LNCaP clone FGC (cell line): ENCODE measurements at regions not wholly inside any gene's neighbourhood (a gene's known extent, or its start where the extent isn't known, plus 50 kb on each side); places are given as distances from the start of the nearest gene placed in this dataset.

Experiments
- DNase-seq: peaks from one replicate; pipeline ENCODE4 v3.0.0-alpha.2; 2011; ENCODE audit warnings: low read depth
- H3K4me3 ChIP-seq: 2 replicates; pipeline ENCODE4 v1.5.1; 2011; ENCODE audit warnings: mild to moderate bottlenecking, low read depth, low read length, control low read depth
- TF ChIP-seq, protein P1 (sequence below): IDR thresholded peaks from 2 replicates; pipeline ENCODE4 v1.5.1; 2012; ENCODE audit warnings: mild to moderate bottlenecking; ENCODE audit not compliant: control insufficient read depth, insufficient read depth; ENCODE audit errors: extremely low read depth

DNA sequence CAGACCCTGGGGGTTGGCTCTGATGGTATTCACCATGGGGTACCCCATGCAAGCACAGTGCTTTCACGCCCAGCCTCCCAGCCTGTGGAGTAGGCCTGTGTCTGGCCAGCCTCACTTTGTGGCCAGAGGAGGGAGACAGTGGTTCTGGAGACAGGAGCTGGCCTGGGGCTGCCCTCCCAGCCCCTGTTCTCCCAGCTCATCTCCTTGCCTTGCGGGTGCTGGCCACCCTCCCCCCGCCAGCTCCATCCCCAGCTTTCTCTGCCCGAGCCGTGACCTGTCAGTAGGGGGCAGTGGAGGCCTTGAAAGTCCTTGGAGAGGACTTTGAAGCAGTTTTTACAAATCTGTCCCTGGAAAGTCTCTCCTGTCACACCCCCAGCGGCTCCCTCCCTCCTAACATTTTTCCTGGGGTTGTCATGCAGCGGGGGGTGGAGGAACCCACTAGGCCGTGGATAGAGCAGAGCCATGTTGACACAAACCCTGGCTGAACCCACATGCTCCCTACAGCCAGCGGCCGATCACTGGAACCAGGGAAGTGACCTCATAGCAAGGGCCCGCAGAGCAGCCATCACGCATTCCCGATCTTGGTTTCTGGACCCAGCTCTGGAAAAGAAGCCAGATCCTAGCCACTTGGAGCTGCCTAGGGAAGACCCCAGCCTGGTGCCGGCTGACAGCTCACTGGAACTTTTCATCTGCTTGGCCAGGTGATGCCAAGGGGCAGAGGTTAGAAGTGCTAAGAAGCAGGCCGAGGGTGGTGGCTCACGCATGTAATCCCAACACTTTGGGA is 289.4 kb downstream of the SEC14L1 start:
- TF ChIP-seq, protein P1, sequence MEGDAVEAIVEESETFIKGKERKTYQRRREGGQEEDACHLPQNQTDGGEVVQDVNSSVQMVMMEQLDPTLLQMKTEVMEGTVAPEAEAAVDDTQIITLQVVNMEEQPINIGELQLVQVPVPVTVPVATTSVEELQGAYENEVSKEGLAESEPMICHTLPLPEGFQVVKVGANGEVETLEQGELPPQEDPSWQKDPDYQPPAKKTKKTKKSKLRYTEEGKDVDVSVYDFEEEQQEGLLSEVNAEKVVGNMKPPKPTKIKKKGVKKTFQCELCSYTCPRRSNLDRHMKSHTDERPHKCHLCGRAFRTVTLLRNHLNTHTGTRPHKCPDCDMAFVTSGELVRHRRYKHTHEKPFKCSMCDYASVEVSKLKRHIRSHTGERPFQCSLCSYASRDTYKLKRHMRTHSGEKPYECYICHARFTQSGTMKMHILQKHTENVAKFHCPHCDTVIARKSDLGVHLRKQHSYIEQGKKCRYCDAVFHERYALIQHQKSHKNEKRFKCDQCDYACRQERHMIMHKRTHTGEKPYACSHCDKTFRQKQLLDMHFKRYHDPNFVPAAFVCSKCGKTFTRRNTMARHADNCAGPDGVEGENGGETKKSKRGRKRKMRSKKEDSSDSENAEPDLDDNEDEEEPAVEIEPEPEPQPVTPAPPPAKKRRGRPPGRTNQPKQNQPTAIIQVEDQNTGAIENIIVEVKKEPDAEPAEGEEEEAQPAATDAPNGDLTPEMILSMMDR, result peak; percentile 85
- H3K4me3 ChIP-seq, result no peak overlapping the region

DNA sequence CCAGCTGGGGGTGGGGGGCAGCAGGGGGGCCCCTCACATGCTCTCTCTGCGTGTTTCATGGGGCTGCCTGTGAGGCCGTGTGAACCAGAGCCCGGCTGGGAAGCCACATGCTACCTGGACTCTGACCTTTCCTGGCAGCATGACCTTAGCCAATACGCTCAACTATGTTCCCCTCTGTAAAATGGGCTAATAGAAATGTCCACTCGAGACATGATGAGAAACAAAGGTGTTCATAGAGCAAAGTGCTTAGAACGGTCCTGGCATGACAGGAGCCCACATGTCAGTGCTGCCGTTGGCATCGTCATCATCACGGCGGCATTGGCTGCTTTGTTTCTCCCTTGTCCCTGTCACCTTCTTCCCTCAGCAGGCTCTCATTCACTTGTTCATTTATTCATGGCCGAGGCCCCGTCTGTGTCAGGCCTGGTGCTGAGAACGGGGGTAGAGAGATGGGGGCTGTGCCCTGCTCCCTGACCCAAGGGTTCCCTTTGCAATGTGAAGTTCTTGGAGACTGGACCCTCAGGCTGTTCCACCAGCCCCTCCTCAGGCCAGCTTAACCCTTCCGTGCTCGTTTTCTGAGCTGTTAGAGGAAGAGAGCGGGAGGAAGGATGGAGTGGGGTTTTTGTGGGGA is 291.4 kb downstream of the SEC14L1 start:
- TF ChIP-seq, protein P1, result no peak
- no peak overlapping the region for H3K4me3 ChIP-seq
- DNase-seq, result no peak

More for the DNA sequence above, 289.4 kb downstream of the SEC14L1 start:
- no peak for DNase-seq

DNA sequence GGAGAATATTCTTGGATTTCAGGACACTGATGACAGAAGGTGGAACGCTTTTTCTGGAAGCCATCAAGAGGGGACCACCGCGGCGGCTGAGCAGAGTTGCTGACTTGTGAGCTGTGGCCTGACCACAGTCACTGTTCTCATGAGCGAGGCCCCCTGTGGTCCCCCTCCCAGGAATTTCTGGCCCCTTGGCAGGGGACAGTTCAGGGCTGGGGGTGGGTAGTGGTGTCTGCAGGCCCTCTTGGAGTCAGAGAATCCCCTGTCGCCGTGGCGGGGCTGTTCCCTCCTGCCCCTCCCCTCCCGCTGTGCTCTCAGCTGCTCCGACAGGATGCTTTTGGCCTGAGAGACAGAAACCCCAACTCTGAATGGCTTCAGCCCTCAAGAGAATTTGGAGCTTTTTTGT is 292.0 kb downstream of the SEC14L1 start:
- TF ChIP-seq, protein P1, result no peak
- no peak overlapping the region for H3K4me3 ChIP-seq

DNA sequence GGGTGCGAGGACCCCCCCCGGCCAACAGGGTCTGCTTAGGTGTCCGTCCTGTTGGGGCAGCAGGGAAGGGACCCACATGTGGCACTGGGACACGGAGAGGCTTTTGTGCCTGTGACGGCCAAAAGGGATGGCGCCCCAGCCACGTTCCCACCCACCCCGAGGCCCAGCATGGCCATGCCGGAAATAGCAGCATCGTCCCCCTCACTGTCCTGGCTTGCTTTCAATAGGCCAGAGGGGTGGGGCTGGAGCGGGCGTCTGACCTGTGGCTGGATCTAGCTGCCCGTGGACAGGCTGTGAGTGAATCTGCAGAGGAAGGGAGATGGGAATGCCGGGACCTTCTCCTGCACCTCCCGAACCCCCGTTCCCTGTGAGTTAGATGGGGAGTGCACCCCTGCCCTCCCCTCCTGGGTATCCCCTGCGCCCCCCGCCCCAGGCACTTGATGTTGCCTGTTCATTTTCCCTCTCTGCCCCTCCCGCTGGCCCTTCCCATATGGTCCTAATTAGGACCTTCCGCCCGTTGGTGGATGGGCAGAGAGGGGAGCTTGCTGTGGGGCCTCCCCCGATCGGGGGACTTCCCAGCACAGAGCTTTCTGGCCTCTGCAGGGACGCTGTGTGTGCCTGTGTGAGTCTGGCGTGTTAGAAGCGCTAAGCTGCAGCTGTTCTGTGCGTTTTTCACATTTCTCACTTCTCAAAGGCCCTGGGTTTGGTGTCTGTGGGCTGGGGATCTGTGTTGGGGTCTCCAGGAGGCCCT is 292.8 kb downstream of the SEC14L1 start:
- no peak overlapping the region for H3K4me3 ChIP-seq
- TF ChIP-seq, protein P1, result no peak
- DNase-seq, result no peak

More for the DNA sequence above, 292.0 kb downstream of the SEC14L1 start:
- no peak for DNase-seq

DNA sequence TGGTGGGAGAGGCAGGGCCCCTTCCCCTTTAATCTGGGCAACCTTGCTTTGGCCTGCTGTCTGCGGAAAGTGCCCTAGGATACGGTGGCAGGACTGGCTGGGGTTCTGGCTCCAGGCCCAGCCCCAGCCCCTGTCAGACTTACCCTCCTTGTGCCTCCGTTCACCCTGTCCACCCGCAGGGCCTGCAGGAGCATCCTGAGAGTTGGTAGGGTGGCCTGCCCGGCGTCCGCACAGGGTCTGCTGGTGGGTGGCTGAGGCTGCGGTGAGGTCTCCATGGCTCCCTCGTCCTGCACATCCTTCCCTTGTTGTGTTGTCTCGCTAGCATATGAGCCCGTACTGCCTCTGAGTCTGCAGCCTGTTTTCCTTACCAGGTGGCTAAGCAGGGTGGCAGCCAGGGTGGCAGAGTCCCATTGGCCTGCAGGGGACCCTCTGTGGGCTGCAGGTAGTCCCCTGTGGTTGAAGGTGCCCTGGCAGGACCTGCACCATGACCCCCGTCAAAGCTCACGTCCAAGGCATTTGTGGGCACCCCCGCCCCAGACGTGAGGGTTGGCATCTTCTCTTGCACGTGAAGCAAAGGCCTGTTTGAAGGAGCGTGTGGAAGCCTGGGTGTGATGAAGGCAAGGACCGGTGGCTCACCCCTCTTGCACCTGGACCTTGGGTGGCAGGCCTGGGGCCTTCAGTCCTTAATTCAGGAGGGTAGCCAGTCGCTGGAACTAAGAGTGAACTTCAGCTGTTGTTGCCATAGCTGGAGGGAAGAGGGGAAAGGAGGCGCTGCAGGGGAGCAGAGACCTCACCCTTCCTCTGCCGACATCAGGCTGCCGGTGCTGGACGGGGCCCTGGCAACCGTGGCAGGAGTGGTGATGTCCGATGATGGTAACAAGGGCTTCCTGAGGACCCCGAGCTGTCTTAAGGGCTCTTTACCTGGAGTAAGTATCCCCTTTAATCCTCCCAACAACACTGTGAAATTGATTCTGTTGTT is 293.7 kb downstream of the SEC14L1 start:
- TF ChIP-seq, protein P1, result no peak
- no peak overlapping the region for H3K4me3 ChIP-seq
- DNase-seq, result no peak

DNA sequence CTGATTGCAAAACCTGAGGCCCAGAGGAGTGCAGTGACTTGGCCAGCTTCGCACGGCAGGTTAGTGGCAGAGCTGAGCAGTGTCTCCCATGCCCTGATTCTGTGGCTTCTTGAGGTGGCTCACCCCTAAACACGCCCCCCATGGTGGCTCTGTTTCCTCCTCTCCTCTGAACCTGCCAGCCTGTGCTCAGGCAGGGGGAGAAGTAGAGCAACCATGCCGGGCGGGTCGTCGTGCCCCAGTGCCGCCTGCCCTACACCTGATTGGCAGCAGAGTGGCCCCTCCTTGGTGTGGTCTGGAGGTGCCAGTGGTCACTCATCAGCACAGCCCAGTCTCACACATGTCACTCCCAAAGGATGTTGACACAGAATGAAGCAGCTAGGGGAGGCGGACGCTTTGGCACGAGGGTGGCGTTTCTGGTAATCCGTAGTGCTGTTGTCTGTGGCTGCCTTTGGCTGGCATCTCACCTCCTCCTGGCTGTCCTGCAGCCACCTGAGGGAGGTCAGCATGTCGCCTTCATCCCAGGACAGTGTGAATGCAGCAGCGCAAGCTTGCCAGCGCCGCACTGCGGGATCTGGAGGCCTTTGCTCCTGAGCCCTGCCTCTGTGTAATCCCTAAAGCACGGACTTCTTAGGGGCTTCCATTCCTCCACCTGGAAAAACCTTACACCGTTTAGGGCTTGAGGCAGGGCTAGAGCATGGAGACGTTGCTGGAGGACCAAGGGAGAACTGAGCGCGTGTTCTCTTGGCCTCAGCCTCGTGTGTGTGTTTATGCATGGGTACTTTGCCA is 294.7 kb downstream of the SEC14L1 start:
- DNase-seq, result no peak
- H3K4me3 ChIP-seq, result no peak overlapping the region
- TF ChIP-seq, protein P1, result no peak
